NCI-H187 (cell line): ENCODE measurements at regions not wholly inside any gene's neighbourhood (a gene's known extent, or its start where the extent isn't known, plus 50 kb on each side); places are given as distances from the start of the nearest gene placed in this dataset.
"Not testable (repeated sequence)": the region's sequence is repeated elsewhere in the genome, so short reads cannot be mapped to it uniquely, and the experiment has no call there.

ENCODE experiments used
- DNase-seq, 2 experiments: peaks; one replicate each; lab custom pipeline; 2025; lab: John Stamatoyannopoulos, UW

GRCh38 chr10:90119631-90120280 is 418.4 kb downstream of the KIF20B start:
- DNase-seq = not testable (repeated sequence)

GRCh38 chr10:90125456-90126255 is 424.3 kb downstream of the KIF20B start:
- no peak for DNase-seq

- DNase-seq = no peak
Observed at GRCh38 chr10:90126256-90126595, 424.8 kb downstream of the KIF20B start.

- no peak for DNase-seq
Observed at GRCh38 chr10:90130321-90131086, 429.1 kb downstream of the KIF20B start.

- DNase-seq = no peak
Observed at GRCh38 chr10:90133606-90134005, 432.2 kb downstream of the KIF20B start.

GRCh38 chr10:90136731-90137316 is 435.4 kb downstream of the KIF20B start:
- no peak for DNase-seq

- no peak for DNase-seq
Observed at GRCh38 chr10:90138844-90139243, 437.5 kb downstream of the KIF20B start.

GRCh38 chr10:90141791-90142190 is 440.4 kb downstream of the KIF20B start:
- no peak for DNase-seq

- DNase-seq = no peak
Observed at GRCh38 chr10:90143937-90144336, 442.5 kb downstream of the KIF20B start.

- no peak for DNase-seq
Observed at GRCh38 chr10:90148116-90148855, 446.9 kb downstream of the KIF20B start.

- no peak for DNase-seq
Observed at GRCh38 chr10:90149563-90149962, 448.2 kb downstream of the KIF20B start.

- DNase-seq = no peak
Observed at GRCh38 chr10:90162271-90162853, 461.0 kb downstream of the KIF20B start.

- DNase-seq = no peak
Observed at GRCh38 chr10:90167174-90168064, 466.0 kb downstream of the KIF20B start.

- no peak for DNase-seq
Observed at GRCh38 chr10:90168244-90168643, 466.9 kb downstream of the KIF20B start.

- DNase-seq = no peak
Observed at GRCh38 chr10:90171014-90171722, 469.8 kb downstream of the KIF20B start.

- DNase-seq = no peak
Observed at GRCh38 chr10:90174531-90174930, 473.1 kb downstream of the KIF20B start.

GRCh38 chr10:90175161-90175681 is 473.8 kb downstream of the KIF20B start:
- DNase-seq = no peak

GRCh38 chr10:90179696-90180407 is 478.5 kb downstream of the KIF20B start:
- DNase-seq = no peak
